GM12878 (cell line): ENCODE measurements at regions not wholly inside any gene's neighbourhood (a gene's known extent, or its start where the extent isn't known, plus 50 kb on each side); places are given as distances from the start of the nearest gene placed in this dataset.

Experiments used
- ASH2L ChIP-seq: fragments of 300-600, 200-600 bp; sonication (generic); IDR thresholded peaks from 2 replicates; pipeline ENCODE4 v1.6.1; 2017; ENCODE audit warnings: low read depth, mild to moderate bottlenecking, borderline replicate concordance
- BHLHE40 ChIP-seq, 2 experiments: fragments of 450-650 bp in 1 of 2; IDR thresholded peaks; 2 replicates each; pipeline ENCODE4 v1.6.1; 2011 to 2017; ENCODE audit warnings: low read depth in 2 of 2, borderline replicate concordance in 1 of 2, improper control_type of control experiment in 1 of 2, low read length in 1 of 2, mild to moderate bottlenecking in 1 of 2
- CHD2 ChIP-seq: IDR thresholded peaks from 2 replicates; pipeline ENCODE4 v1.6.1; 2011; ENCODE audit warnings: low read depth, low read length, improper control_type of control experiment, borderline replicate concordance
- NFYA ChIP-seq: IDR thresholded peaks from 2 replicates; pipeline ENCODE4 v1.6.1; 2011; ENCODE audit warnings: low read depth, mild to moderate bottlenecking, low read length, improper control_type of control experiment, borderline replicate concordance
- POLR2A ChIP-seq: IDR thresholded peaks from 2 replicates; pipeline ENCODE4 v1.6.1; 2011; ENCODE audit warnings: low read depth, mild to moderate bottlenecking, low read length
- POLR2AphosphoS5 ChIP-seq: IDR thresholded peaks from 2 replicates; pipeline ENCODE4 v1.6.1; 2011; ENCODE audit warnings: mild to moderate bottlenecking, low read length, inconsistent platforms
- YY1 ChIP-seq: IDR thresholded peaks from 2 replicates; pipeline ENCODE4 v1.6.1; 2011; ENCODE audit warnings: low read depth, mild to moderate bottlenecking, low read length
- TF ChIP-seq, protein P1 (sequence below), 3 experiments: IDR thresholded peaks in 2 of 3; conservative IDR thresholded peaks in 1 of 3; 2 replicates each; pipeline ENCODE4 v1.5.1; 2011; ENCODE audit warnings: low read depth in 3 of 3, low read length in 3 of 3, mild to moderate bottlenecking in 3 of 3, control low read depth in 2 of 3, moderate library complexity in 2 of 3, inconsistent platforms in 1 of 3, mixed read lengths in 1 of 3; ENCODE audit not compliant: control insufficient read depth in 2 of 3, insufficient read depth in 1 of 3; ENCODE audit errors: extremely low read depth in 1 of 3
- TF ChIP-seq, protein P2 (sequence below): IDR thresholded peaks from 2 replicates; pipeline ENCODE4 v1.6.1; 2012; ENCODE audit warnings: low read depth, low read length, improper control_type of control experiment
- TF ChIP-seq, protein P3 (sequence below): IDR thresholded peaks from 2 replicates; pipeline ENCODE4 v1.6.1; 2011; ENCODE audit warnings: low read depth, mild to moderate bottlenecking, low read length, moderate library complexity, borderline replicate concordance; ENCODE audit errors: extremely low read depth
- TF ChIP-seq, protein P4 (sequence below): IDR thresholded peaks from 2 replicates; pipeline ENCODE4 v1.6.1; 2011; ENCODE audit warnings: mild to moderate bottlenecking, low read depth, low read length, moderate library complexity; ENCODE audit not compliant: insufficient replicate concordance

- TF ChIP-seq CHD2 (no peak), POLR2AphosphoS5 (no peak), YY1 (no peak), BHLHE40 (IDR thresholded peaks at IDR 0.05; ENCODE audit: borderline replicate concordance in 1 of 2, low read depth in 2 of 2, low read length in 1 of 2) (no peak), ASH2L (no peak), NFYA (no peak), POLR2A (no peak)
- TF ChIP-seq, protein P1, sequence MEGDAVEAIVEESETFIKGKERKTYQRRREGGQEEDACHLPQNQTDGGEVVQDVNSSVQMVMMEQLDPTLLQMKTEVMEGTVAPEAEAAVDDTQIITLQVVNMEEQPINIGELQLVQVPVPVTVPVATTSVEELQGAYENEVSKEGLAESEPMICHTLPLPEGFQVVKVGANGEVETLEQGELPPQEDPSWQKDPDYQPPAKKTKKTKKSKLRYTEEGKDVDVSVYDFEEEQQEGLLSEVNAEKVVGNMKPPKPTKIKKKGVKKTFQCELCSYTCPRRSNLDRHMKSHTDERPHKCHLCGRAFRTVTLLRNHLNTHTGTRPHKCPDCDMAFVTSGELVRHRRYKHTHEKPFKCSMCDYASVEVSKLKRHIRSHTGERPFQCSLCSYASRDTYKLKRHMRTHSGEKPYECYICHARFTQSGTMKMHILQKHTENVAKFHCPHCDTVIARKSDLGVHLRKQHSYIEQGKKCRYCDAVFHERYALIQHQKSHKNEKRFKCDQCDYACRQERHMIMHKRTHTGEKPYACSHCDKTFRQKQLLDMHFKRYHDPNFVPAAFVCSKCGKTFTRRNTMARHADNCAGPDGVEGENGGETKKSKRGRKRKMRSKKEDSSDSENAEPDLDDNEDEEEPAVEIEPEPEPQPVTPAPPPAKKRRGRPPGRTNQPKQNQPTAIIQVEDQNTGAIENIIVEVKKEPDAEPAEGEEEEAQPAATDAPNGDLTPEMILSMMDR (IDR thresholded peaks at IDR 0.05 in 2 of 3, conservative IDR thresholded peaks at IDR 0.05 in 1 of 3; ENCODE audit: control insufficient read depth in 2 of 3, extremely low read depth in 1 of 3, insufficient read depth in 1 of 3, low read depth in 3 of 3, low read length in 3 of 3), result no peak
- TF ChIP-seq, protein P2, sequence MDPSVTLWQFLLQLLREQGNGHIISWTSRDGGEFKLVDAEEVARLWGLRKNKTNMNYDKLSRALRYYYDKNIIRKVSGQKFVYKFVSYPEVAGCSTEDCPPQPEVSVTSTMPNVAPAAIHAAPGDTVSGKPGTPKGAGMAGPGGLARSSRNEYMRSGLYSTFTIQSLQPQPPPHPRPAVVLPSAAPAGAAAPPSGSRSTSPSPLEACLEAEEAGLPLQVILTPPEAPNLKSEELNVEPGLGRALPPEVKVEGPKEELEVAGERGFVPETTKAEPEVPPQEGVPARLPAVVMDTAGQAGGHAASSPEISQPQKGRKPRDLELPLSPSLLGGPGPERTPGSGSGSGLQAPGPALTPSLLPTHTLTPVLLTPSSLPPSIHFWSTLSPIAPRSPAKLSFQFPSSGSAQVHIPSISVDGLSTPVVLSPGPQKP, result no peak
- TF ChIP-seq, protein P3, sequence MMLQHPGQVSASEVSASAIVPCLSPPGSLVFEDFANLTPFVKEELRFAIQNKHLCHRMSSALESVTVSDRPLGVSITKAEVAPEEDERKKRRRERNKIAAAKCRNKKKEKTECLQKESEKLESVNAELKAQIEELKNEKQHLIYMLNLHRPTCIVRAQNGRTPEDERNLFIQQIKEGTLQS, result no peak
- TF ChIP-seq, protein P4, sequence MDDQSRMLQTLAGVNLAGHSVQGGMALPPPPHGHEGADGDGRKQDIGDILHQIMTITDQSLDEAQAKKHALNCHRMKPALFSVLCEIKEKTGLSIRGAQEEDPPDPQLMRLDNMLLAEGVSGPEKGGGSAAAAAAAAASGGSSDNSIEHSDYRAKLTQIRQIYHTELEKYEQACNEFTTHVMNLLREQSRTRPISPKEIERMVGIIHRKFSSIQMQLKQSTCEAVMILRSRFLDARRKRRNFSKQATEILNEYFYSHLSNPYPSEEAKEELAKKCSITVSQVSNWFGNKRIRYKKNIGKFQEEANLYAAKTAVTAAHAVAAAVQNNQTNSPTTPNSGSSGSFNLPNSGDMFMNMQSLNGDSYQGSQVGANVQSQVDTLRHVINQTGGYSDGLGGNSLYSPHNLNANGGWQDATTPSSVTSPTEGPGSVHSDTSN, result no peak
Measured at GRCh38 chr13:104953588-104953987, 1581.9 kb downstream of the EFNB2 start.
